Testis (tissue), 2 donors: ENCODE measurements at regions not wholly inside any gene's neighbourhood (a gene's known extent, or its start where the extent isn't known, plus 50 kb on each side); places are given as distances from the start of the nearest gene placed in this dataset.

Experiments used
- CTCF ChIP-seq, 3 experiments: fragments of 450-650 bp in 2 of 3; fragments of 200-600 bp in 1 of 3; sonication (generic) in 1 of 3; IDR thresholded peaks; one replicate each; pipeline ENCODE4 v1.5.1; 2016 to 2019; ENCODE audit warnings: antibody characterized with exemption in 3 of 3, mild to moderate bottlenecking in 2 of 3, moderate library complexity in 1 of 3
- POLR2A ChIP-seq: fragments of 450-650 bp; IDR thresholded peaks from one replicate; pipeline ENCODE4 v1.6.1; 2017; ENCODE audit warnings: antibody characterized with exemption, mild to moderate bottlenecking, moderate library complexity

GRCh38 chr5:75940418-75940817 is 142.8 kb upstream of the SV2C start:
- TF ChIP-seq CTCF (IDR thresholded peaks at IDR 0.05) (no peak), POLR2A (no peak)
